ENCODE measurements at regions not wholly inside any gene's neighbourhood (a gene's known extent, or its start where the extent isn't known, plus 50 kb on each side); places are given as distances from the start of the nearest gene placed in this dataset.

- TF ChIP-seq ZNF555 (tag by site-specific recombination; conservative IDR thresholded peaks at IDR 0.05), result no peak
- no peak for TF ChIP-seq CTCF (tag by site-specific recombination; IDR thresholded peaks at IDR 0.05)
- TF ChIP-seq, protein P1, sequence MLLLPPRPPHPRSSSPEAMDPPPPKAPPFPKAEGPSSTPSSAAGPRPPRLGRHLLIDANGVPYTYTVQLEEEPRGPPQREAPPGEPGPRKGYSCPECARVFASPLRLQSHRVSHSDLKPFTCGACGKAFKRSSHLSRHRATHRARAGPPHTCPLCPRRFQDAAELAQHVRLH (tag by site-specific recombination; IDR thresholded peaks at IDR 0.05), result no peak
- no peak for TF ChIP-seq PATZ1 (tag by site-specific recombination; IDR thresholded peaks at IDR 0.05)
- no peak for TF ChIP-seq ZNF354C (tag by site-specific recombination; IDR thresholded peaks at IDR 0.05; ENCODE audit: borderline replicate concordance, low read depth)
- no peak for TF ChIP-seq ZNF404 (tag by site-specific recombination; IDR thresholded peaks at IDR 0.05)
- TF ChIP-seq, protein P2, sequence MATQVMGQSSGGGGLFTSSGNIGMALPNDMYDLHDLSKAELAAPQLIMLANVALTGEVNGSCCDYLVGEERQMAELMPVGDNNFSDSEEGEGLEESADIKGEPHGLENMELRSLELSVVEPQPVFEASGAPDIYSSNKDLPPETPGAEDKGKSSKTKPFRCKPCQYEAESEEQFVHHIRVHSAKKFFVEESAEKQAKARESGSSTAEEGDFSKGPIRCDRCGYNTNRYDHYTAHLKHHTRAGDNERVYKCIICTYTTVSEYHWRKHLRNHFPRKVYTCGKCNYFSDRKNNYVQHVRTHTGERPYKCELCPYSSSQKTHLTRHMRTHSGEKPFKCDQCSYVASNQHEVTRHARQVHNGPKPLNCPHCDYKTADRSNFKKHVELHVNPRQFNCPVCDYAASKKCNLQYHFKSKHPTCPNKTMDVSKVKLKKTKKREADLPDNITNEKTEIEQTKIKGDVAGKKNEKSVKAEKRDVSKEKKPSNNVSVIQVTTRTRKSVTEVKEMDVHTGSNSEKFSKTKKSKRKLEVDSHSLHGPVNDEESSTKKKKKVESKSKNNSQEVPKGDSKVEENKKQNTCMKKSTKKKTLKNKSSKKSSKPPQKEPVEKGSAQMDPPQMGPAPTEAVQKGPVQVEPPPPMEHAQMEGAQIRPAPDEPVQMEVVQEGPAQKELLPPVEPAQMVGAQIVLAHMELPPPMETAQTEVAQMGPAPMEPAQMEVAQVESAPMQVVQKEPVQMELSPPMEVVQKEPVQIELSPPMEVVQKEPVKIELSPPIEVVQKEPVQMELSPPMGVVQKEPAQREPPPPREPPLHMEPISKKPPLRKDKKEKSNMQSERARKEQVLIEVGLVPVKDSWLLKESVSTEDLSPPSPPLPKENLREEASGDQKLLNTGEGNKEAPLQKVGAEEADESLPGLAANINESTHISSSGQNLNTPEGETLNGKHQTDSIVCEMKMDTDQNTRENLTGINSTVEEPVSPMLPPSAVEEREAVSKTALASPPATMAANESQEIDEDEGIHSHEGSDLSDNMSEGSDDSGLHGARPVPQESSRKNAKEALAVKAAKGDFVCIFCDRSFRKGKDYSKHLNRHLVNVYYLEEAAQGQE (tag by site-specific recombination; IDR thresholded peaks at IDR 0.05), result no peak
- TF ChIP-seq ZNF175 (tag by site-specific recombination; IDR thresholded peaks at IDR 0.05), result no peak
- TF ChIP-seq MEIS1 (CRISPR knock-in tag; IDR thresholded peaks at IDR 0.05; ENCODE audit: borderline replicate concordance), result no peak
- TF ChIP-seq ZNF624 (tag by site-specific recombination; IDR thresholded peaks at IDR 0.05), result no peak
- no peak for TF ChIP-seq BCL11A (tag by site-specific recombination; IDR thresholded peaks at IDR 0.05; ENCODE audit: low read depth)
Observed at GRCh38 chr12:78695749-78696148, 168.8 kb upstream of the SYT1 start.

Measured in HEK293 (cell line).